ENCODE measurements at regions not wholly inside any gene's neighbourhood (a gene's known extent, or its start where the extent isn't known, plus 50 kb on each side); places are given as distances from the start of the nearest gene placed in this dataset.

GRCh38 chr21:35852820-35853219 lies 207.5 kb downstream of the SETD4 start (continued):
- TF ChIP-seq PLSCR1 (CRISPR knock-in tag; IDR thresholded peaks at IDR 0.05; ENCODE audit: borderline replicate concordance) (no peak), ZNF354B (CRISPR knock-in tag; IDR thresholded peaks at IDR 0.05) (no peak), BHLHE40 (IDR thresholded peaks at IDR 0.05; ENCODE audit: low read length) (no peak)

GRCh38 chr21:35850542-35851103 lies 209.7 kb downstream of the SETD4 start:
- CTCF ChIA-PET (ENCODE audit: low intra/inter-chr PET ratio, low total read pairs), result no interaction called here
- ATAC-seq, result no peak

More at GRCh38 chr21:35850542-35851103, 209.7 kb downstream of the SETD4 start:
- Histone ChIP-seq H4K20me1 (ENCODE audit: insufficient read depth, low read length) (no peaks in the 10 kb centered on the region), H3K27me3 (ENCODE audit: control insufficient read depth in 1 of 2, insufficient read depth in 2 of 2, low read length in 2 of 2) (no peaks in the 10 kb centered on the region), H3K36me3 (replicated peaks in 1 of 2; ENCODE audit: control insufficient read depth in 1 of 2, insufficient read depth in 2 of 2, low read length in 2 of 2) (no peaks in the 10 kb centered on the region), H3K9me3 (ENCODE audit: low read length) (no peaks in the 10 kb centered on the region), H3K9ac (ENCODE audit: insufficient read depth, low read depth, low read length) (no peak overlapping the region), H3K4me1 (ENCODE audit: insufficient read depth, low read length) (no peaks in the 10 kb centered on the region), H3K79me2 (ENCODE audit: insufficient read depth, low read length) (no peaks in the 10 kb centered on the region), H3K4me2 (ENCODE audit: low read depth, low read length) (no peak overlapping the region), H3K4me3 (replicated peaks in 1 of 3; ENCODE audit: insufficient read depth in 1 of 3, low read depth in 2 of 3, low read length in 3 of 3) (no peak overlapping the region), H2AFZ (ENCODE audit: low read length) (no peak overlapping the region), H3K27ac (ENCODE audit: extremely low read length, insufficient read depth, low read length) (no peak overlapping the region)
- TF ChIP-seq NR2F2 (IDR thresholded peaks at IDR 0.05; ENCODE audit: borderline replicate concordance, low read depth) (no peak), MAFK (conservative IDR thresholded peaks at IDR 0.05 in 1 of 2, IDR thresholded peaks at IDR 0.05 in 1 of 2; ENCODE audit: low read length in 2 of 2) (peak; percentile 19 to 49; a peak in 2 of 4 replicates), ZMAT3 (CRISPR knock-in tag; conservative IDR thresholded peaks at IDR 0.05) (no peak), SRSF9 (IDR thresholded peaks at IDR 0.05; ENCODE audit: borderline replicate concordance, insufficient read depth, low read depth, low read length, poor library complexity, severe bottlenecking) (no peak), BCLAF1 (IDR thresholded peaks at IDR 0.05) (no peak), JARID2 (CRISPR knock-in tag; IDR thresholded peaks at IDR 0.05; ENCODE audit: insufficient replicate concordance) (no peak), ZSCAN9 (CRISPR knock-in tag; IDR thresholded peaks at IDR 0.05; ENCODE audit: borderline replicate concordance) (no peak)
- 77% methylated on average over 3 of the region's 9 CpGs for WGBS (ENCODE audit: low lambda C conversion rate)
- DNase-seq (ENCODE audit: low spot score) (no peak), FAIRE-seq (no peak)
- no TSS peak for BruUV-seq (replicated peaks)
- intact Hi-C loops (cut with micrococcal nuclease; ENCODE audit: unreplicated experiment) (no loop called here), in situ Hi-C loops (cut with HindIII; ENCODE audit: extremely low pct_ligation_motif_present, low pct_unique_long_range_greater_than_20kb) (no loop called here)
- POLR2A ChIA-PET, result no interaction called here

Measured in HepG2 (cell line).